ENCODE measurements at regions not wholly inside any gene's neighbourhood (a gene's known extent, or its start where the extent isn't known, plus 50 kb on each side); places are given as distances from the start of the nearest gene placed in this dataset.

DNA sequence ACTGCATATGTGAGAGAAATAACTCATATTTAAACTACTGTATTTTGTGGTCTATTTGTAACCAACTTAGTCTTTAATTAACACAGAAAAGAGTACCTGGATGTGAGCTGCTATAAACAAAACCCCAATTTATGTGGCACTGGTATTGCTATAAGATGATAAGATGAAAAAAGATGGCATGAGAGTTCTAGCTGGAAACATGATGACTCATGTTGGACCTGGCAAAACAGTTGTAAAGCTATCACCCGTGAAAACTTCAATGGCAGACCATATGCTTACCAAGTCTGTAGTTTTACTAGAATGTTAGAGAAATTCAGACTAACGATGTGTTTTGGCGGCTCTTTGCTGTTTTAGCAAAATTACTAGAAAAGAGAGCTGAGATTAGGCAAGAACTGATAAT is 69.6 kb upstream of the PCDH9 start:
- H3K4me3 ChIP-seq (ENCODE audit: low read depth, low read length) = no peak overlapping the region
- TF ChIP-seq, protein P1, sequence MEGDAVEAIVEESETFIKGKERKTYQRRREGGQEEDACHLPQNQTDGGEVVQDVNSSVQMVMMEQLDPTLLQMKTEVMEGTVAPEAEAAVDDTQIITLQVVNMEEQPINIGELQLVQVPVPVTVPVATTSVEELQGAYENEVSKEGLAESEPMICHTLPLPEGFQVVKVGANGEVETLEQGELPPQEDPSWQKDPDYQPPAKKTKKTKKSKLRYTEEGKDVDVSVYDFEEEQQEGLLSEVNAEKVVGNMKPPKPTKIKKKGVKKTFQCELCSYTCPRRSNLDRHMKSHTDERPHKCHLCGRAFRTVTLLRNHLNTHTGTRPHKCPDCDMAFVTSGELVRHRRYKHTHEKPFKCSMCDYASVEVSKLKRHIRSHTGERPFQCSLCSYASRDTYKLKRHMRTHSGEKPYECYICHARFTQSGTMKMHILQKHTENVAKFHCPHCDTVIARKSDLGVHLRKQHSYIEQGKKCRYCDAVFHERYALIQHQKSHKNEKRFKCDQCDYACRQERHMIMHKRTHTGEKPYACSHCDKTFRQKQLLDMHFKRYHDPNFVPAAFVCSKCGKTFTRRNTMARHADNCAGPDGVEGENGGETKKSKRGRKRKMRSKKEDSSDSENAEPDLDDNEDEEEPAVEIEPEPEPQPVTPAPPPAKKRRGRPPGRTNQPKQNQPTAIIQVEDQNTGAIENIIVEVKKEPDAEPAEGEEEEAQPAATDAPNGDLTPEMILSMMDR (IDR thresholded peaks at IDR 0.05; ENCODE audit: low read depth, low read length) = no peak

DNA sequence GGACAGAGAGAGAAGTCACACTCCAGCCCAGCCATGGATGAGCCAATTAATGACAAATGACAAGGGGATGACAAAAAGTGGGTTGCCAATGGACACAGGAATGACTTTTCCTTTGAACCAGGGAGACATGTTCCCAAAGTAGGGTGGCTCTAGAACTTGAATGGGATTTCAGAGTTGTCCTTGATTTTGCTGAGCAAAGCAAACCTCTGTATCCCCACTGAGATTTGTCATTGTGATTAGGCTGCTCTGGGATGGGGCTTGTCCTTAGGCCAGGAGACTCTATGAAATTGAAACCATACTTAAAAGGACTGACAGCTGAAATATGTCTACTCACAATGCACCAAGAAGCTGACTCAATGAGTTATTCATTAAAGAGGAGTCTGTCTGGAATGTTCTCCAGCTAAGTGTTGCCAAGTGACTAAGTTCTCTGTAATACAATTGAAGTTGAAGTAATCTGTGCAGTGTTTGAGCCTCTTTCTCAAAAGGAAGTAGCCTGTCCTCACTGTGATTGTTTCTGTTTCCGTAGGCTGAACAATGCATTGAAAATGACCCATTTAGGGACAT is 69.0 kb upstream of the PCDH9 start:
- TF ChIP-seq, protein P1 (IDR thresholded peaks at IDR 0.05; ENCODE audit: low read depth, low read length) = no peak

DNA sequence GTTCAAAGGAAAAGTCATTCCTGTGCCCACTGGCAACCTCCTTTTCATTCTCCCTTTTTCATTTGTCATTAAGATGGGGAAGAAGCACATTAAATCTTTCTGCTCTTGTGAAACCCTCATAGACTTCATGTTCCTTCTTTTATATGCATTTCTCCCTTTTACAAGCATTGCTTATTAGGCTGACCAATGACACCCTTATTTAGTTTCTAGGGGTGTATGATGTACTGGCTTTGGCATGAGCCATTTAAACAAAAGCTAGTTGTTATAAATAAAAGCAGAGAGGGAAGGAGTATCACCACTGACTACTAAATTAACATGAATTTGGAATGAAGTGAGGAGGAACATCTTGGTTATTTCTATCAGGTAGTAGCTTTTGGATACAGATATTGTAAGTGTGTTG is 68.2 kb upstream of the PCDH9 start:
- TF ChIP-seq, protein P1 (IDR thresholded peaks at IDR 0.05; ENCODE audit: low read depth, low read length) = no peak
- H3K4me3 ChIP-seq (ENCODE audit: low read depth, low read length) = peak overlapping the region; percentile 48

More for the DNA sequence above, 69.0 kb upstream of the PCDH9 start:
- no peak overlapping the region for H3K4me3 ChIP-seq (ENCODE audit: low read depth, low read length)

DNA sequence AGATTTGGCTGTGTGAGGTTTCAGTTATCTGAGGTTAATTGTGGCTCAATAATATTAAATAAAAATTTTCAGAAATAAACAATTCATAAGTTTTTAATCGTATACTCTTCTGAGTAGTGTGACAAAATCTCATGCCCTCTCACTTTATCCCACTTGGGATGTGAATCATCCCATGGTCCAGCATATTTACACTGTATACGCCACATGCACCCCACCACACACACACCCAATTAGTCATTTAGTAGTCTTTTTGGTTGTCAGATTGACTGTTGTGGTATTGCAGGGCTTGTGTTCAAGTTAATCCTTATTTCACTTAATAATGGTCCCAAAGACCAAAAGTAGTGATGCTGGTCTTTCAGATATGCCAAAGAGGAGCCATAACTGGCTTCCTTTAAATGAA is 66.4 kb upstream of the PCDH9 start:
- no peak overlapping the region for H3K4me3 ChIP-seq (ENCODE audit: low read depth, low read length)
- TF ChIP-seq, protein P1 (IDR thresholded peaks at IDR 0.05; ENCODE audit: low read depth, low read length) = no peak

DNA sequence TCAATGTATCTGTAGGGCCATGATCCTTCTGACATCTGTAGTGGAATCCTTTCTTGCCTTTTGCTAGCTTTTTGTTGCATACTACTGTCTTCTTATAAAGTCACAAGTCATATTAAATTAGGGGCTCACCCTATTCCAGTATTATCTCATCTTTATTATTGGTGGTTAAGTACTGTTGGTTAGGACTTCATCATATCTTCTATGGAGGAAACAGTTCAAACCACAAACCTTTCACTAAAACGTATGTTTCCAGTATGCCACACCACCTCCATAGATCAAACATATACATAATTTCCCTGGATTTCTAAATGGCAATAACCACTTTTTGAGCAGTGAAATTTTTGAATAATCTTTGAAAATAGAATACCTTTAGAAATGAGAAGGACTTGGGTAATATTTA is 62.8 kb upstream of the PCDH9 start:
- H3K4me3 ChIP-seq (ENCODE audit: low read depth, low read length) = no peak overlapping the region
- TF ChIP-seq, protein P1 (IDR thresholded peaks at IDR 0.05; ENCODE audit: low read depth, low read length) = no peak

DNA sequence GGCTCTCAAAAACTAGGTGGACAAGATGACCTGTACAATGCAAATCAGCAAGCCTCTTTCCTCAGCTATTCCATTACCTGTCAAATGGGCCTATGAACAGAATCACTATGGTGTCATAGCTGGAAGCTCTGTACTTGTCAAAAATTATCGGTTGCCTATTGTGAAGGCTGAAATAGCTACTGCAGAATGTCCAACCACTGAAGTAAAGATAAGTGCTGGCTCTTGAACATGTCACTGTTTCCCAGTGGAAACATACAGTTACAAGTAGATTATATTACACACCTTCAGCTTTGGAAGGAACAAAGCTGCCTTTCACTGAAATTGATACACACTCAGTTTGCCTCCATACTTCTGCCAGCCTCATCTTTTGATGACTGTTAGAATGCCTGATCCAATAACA is 55.5 kb upstream of the PCDH9 start:
- TF ChIP-seq, protein P1 (IDR thresholded peaks at IDR 0.05; ENCODE audit: low read depth, low read length) = no peak
- H3K4me3 ChIP-seq (ENCODE audit: low read depth, low read length) = no peak overlapping the region

DNA sequence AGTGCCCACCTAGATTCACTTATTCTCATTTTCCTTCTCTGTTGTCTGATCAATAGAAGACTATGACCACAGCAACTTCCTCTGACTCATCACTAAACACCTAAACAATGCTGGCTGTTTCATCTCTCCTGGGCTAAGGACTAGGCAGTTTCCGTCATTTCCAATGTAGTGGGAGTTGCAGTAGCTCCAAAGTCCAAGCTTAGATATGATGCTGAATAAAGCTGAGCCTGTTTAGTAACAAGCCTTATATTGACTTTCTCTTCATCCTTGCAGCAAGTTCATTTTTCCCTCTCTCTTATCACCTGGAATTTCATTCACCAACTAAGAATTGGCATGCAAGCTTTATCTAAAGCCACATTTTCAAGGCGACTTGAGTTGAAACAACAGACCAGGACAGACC is 53.5 kb upstream of the PCDH9 start:
- TF ChIP-seq, protein P1 (IDR thresholded peaks at IDR 0.05; ENCODE audit: low read depth, low read length) = no peak

More for the DNA sequence above, 53.5 kb upstream of the PCDH9 start:
- no peak overlapping the region for H3K4me3 ChIP-seq (ENCODE audit: low read depth, low read length)

All from WI38 (cell line).